Rectal smooth muscle tissue (tissue), 1 donor: ENCODE measurements at regions not wholly inside any gene's neighbourhood (a gene's known extent, or its start where the extent isn't known, plus 50 kb on each side); places are given as distances from the start of the nearest gene placed in this dataset.
"Not testable (repeated sequence)": the region's sequence is repeated elsewhere in the genome, so short reads cannot be mapped to it uniquely, and the experiment has no call there.

Source experiments
- H3K27ac ChIP-seq: one replicate; pipeline ENCODE4 v1.7.0; 2013; ENCODE audit warnings: low read depth, low read length, inconsistent platforms
- H3K27me3 ChIP-seq: one replicate; pipeline ENCODE4 v1.7.0; 2013; ENCODE audit warnings: low read length; ENCODE audit not compliant: control insufficient read depth, insufficient read depth
- H3K36me3 ChIP-seq: one replicate; pipeline ENCODE4 v1.7.0; 2013; ENCODE audit warnings: low read length; ENCODE audit not compliant: control insufficient read depth, insufficient read depth
- H3K4me1 ChIP-seq: one replicate; pipeline ENCODE4 v1.7.0; 2013; ENCODE audit warnings: low read length; ENCODE audit not compliant: control insufficient read depth, insufficient read depth
- H3K4me3 ChIP-seq: one replicate; pipeline ENCODE4 v1.7.0; 2013; ENCODE audit warnings: low read length
- H3K9ac ChIP-seq: one replicate; pipeline ENCODE4 v1.7.0; 2013; ENCODE audit warnings: low read length

DNA sequence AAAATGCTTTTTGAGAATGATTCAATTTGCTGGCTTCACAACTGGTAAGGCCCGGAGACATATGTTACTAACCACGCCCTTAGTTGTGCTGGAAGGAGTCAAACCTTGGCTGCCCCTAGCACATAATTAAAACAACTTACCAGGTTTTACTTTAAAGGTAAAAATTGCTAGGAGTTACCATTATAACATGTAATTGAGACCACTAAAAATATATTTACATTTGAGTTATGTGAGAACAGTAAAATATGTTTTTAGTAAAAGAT lies 435.6 kb upstream of the CDH9 start:
- Histone ChIP-seq H3K27ac (no peak overlapping the region), H3K4me3 (no peak overlapping the region), H3K36me3 (no peaks in the 10 kb centered on the region), H3K4me1 (no peaks in the 10 kb centered on the region), H3K27me3 (no peaks in the 10 kb centered on the region), H3K9ac (no peak overlapping the region)

DNA sequence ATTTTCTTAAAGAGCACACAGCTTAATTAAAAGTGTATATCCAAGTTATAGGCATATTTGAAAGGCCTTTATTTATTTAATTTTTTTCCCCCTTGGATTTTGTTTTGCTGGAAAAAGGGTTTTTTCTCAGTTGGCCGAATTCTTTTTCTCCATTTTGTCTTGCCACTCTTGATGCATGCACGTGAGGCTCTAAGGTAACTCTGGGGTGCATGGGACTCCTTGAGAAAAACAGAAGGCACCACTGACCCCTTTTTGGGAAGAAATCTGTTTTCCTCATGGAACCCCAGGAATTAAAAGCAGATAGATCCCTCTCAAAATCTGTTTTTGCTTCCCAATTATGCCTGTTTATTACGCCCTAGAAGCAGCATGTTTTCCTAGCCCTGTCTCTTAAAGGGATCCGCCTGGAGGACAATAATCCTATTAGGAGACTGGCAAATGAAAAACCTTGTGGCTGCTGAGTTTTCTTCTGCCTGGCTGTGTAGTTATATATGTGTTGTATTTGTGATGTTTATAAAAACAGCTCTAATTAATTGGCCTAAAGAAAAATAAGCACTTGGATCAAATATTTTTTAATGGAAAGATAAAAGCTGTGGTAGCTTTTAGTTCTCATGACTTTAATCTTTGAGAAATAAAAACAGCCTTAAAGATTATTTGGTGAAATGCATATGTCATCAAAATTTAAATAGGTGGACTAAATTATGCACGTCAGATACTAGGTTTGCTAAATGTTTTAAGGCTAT lies 435.1 kb upstream of the CDH9 start:
- Histone ChIP-seq H3K27me3 (no peaks in the 10 kb centered on the region), H3K9ac (no peak overlapping the region), H3K4me1 (no peaks in the 10 kb centered on the region), H3K27ac (no peak overlapping the region), H3K36me3 (no peaks in the 10 kb centered on the region), H3K4me3 (no peak overlapping the region)

DNA sequence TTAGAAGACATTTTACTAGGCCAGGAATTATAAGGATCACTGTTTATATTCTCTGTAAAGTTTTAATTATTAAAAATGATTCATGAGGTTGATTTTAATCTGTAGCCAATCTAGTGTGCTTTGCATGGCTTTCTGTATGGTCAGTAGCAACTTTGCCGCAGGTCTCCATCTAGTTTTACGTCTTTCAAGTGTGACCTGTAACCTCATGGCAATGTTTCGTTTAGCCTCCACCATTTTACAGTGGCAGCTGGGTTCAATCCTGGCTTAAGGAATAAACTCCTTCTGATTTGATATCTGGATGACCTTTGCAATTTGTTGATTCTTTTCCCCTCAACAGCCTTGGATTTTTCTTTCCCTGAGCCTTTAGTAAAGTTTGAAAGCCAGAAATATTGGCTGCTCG lies 434.5 kb upstream of the CDH9 start:
- Histone ChIP-seq H3K27me3 (no peaks in the 10 kb centered on the region), H3K36me3 (no peaks in the 10 kb centered on the region), H3K4me1 (no peaks in the 10 kb centered on the region), H3K27ac (no peak overlapping the region), H3K9ac (no peak overlapping the region), H3K4me3 (no peak overlapping the region)

GRCh38 chr5:27472000-27472763 lies 433.8 kb upstream of the CDH9 start:
- Histone ChIP-seq H3K36me3 (no peaks in the 10 kb centered on the region), H3K9ac (no peak overlapping the region), H3K27ac (no peak overlapping the region), H3K4me3 (no peak overlapping the region), H3K4me1 (no peaks in the 10 kb centered on the region), H3K27me3 (no peaks in the 10 kb centered on the region)

DNA sequence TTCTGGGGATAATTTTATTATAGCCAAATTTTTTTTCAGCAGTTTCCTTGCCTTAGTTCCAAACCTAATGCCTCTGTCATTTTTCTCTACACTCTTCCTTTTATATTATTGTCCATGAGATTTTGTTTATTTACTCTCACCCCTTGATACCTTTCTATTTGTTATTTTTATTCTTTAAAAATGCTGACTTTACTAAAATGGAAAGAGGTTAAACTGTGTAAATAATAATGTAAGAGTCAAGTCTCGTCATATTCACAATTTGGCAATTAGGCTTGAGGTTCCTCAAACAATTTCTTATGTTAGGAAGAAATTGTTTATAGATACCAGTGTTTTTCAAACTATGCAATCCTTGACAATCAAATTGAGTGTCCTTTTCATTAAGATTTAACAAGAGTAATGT lies 428.6 kb upstream of the CDH9 start:
- Histone ChIP-seq H3K9ac (no peak overlapping the region), H3K4me1 (no peaks in the 10 kb centered on the region), H3K27me3 (no peaks in the 10 kb centered on the region), H3K27ac (no peak overlapping the region), H3K4me3 (no peak overlapping the region), H3K36me3 (no peaks in the 10 kb centered on the region)

GRCh38 chr5:27465140-27465539 lies 426.8 kb upstream of the CDH9 start:
- H3K27ac ChIP-seq: no peak overlapping the region
- no peak overlapping the region for H3K9ac ChIP-seq
- H3K4me3 ChIP-seq: no peak overlapping the region
- H3K36me3 ChIP-seq: no peaks in the 10 kb centered on the region
- H3K27me3 ChIP-seq: no peaks in the 10 kb centered on the region
- no peaks in the 10 kb centered on the region for H3K4me1 ChIP-seq

GRCh38 chr5:27463446-27464149 lies 425.2 kb upstream of the CDH9 start:
- Histone ChIP-seq H3K4me1 (no peaks in the 10 kb centered on the region), H3K27ac (no peak overlapping the region), H3K9ac (no peak overlapping the region), H3K27me3 (no peaks in the 10 kb centered on the region), H3K4me3 (no peak overlapping the region), H3K36me3 (no peaks in the 10 kb centered on the region)

DNA sequence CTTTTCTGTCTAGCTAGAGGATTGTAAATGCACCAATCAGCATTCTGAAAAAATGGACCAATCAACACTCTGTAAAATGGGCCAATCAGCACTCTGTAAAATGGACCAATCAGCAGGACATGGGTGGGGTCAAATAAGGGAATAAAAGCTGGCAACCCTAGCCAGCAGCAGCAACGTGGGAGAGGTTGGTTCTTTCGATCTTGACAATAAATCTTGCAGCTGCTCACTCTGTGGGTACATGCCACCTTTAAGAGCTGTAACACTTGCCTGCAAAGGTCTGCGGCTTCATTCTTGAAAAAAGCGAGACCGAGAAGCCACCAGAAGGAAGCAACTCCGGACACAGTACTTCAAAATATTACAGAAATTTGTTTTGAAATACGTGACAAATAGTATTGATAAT lies 424.6 kb upstream of the CDH9 start:
- H3K4me1 ChIP-seq: no peaks in the 10 kb centered on the region
- H3K27ac ChIP-seq: no peak overlapping the region
- no peaks in the 10 kb centered on the region for H3K36me3 ChIP-seq
- no peak overlapping the region for H3K9ac ChIP-seq
- no peaks in the 10 kb centered on the region for H3K27me3 ChIP-seq
- H3K4me3 ChIP-seq: no peak overlapping the region

DNA sequence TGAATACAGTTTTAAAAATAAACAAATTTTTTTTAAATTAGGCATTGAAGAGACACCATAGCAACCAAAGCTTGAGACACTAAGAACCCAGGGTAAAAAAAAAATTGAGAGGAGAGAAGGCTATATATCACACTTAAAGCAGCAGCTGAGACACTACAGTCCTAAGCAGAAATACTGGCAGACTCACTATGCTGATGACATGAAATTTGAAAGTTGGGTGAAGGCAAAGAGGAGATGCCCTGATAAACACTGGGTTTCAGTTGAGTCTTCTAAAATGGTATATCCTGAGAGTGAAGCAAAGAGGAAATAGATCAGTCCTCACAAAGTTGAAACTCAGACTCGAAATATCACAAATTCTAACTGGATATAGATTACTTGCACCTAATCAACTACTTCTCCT lies 419.9 kb upstream of the CDH9 start:
- Histone ChIP-seq H3K4me3 (no peak overlapping the region), H3K27ac (no peak overlapping the region), H3K36me3 (no peaks in the 10 kb centered on the region), H3K4me1 (no peaks in the 10 kb centered on the region), H3K27me3 (no peaks in the 10 kb centered on the region), H3K9ac (no peak overlapping the region)

DNA sequence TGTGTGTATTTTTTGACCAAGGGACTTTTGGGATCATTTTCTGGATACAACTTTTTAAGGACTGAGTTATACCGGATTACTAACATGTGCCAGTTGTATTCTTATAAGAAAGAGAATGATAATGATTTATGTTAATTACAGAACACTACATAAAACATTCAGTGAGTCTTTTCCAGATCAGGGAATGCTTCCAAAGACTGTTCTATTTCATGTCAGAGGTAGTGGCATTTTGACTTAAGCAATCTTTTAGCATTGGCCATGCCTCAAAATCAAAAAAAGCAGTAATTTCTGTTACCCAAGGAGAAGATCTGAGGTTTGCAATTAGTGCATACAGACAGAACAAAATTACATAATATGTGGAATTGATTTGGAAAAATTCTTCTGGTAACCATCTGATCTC lies 413.0 kb upstream of the CDH9 start:
- H3K9ac ChIP-seq: no peak overlapping the region
- no peak overlapping the region for H3K4me3 ChIP-seq
- H3K4me1 ChIP-seq: no peaks in the 10 kb centered on the region
- H3K27ac ChIP-seq: peak overlapping the region; percentile 48
- H3K27me3 ChIP-seq: no peaks in the 10 kb centered on the region
- no peaks in the 10 kb centered on the region for H3K36me3 ChIP-seq

DNA sequence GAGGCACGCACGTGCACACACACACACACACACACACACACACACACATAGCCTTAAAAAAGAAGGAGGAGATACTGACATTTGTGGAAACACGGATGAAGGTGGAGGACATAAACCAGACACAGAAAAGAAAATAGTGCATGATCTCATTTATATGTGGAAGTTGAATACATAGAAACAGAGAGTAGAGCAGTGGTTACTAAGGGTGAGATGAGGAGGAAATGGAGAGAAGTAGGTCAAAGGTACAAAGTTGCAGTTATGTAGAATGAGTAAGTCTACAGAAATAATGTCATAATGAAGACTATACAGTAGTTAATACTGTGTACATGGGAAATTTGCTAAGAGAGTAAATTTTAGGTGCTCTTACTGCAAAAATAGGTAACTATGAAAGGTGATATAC lies 412.2 kb upstream of the CDH9 start:
- H3K27ac ChIP-seq: no peak overlapping the region
- no peaks in the 10 kb centered on the region for H3K27me3 ChIP-seq

GRCh38 chr5:27439383-27439782 lies 401.0 kb upstream of the CDH9 start:
- H3K27ac ChIP-seq, H3K36me3 ChIP-seq, H3K27me3 ChIP-seq, H3K4me1 ChIP-seq, H3K9ac ChIP-seq, H3K4me3 ChIP-seq: not testable (repeated sequence)

More for the DNA sequence above, 412.2 kb upstream of the CDH9 start:
- Histone ChIP-seq H3K36me3 (no peaks in the 10 kb centered on the region), H3K9ac (no peak overlapping the region), H3K4me1 (no peaks in the 10 kb centered on the region), H3K4me3 (no peak overlapping the region)
